GM18867 (cell line): ENCODE measurements at regions not wholly inside any gene's neighbourhood (a gene's known extent, or its start where the extent isn't known, plus 50 kb on each side); places are given as distances from the start of the nearest gene placed in this dataset.

Experiments
- ATAC-seq: cut with Tn5 transposase; IDR thresholded peaks from one replicate; pipeline ENCODE4 v1.9.1; 2021; ENCODE audit warnings: mild to moderate bottlenecking, moderate library complexity; ENCODE audit not compliant: unreplicated experiment

- ATAC-seq: no peak
These were observed 90.5 kb upstream of the MAF start for GRCh38 chr16:79691007-79691406.

- no peak for ATAC-seq
These were observed 89.6 kb upstream of the MAF start for GRCh38 chr16:79690159-79690558.

- no peak for ATAC-seq
These were observed 87.0 kb upstream of the MAF start for GRCh38 chr16:79687249-79688130.

GRCh38 chr16:79685871-79686270 lies 85.3 kb upstream of the MAF start:
- no peak for ATAC-seq

GRCh38 chr16:79679334-79679733 lies 78.8 kb upstream of the MAF start:
- ATAC-seq: no peak

- ATAC-seq: no peak
These were observed 77.4 kb upstream of the MAF start for GRCh38 chr16:79677799-79678530.

- no peak for ATAC-seq
These were observed 73.1 kb upstream of the MAF start for GRCh38 chr16:79673635-79674034.

GRCh38 chr16:79672524-79672923 lies 72.0 kb upstream of the MAF start:
- no peak for ATAC-seq

- ATAC-seq: no peak
These were observed 68.0 kb upstream of the MAF start for GRCh38 chr16:79668502-79668901.

GRCh38 chr16:79665970-79666369 lies 65.4 kb upstream of the MAF start:
- no peak for ATAC-seq

DNA sequence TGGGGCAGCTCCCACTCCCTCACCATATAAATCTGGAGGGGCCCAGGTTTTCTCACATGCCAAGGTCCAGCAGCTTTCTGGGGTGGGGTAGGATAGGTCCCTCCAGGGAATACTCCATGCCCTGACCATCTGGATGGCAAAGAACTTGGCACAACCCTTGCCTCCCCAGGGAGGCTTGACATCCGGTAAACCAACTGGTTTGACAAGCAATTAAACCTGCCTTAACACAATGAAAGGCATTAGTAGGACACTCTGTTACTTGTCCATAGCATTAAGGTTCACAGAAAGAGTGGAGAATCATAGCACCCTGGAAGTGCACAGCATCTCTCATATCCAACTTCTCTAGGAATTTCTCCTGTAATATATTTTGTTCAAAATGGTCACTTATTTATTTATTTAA lies 63.9 kb upstream of the MAF start:
- no peak for ATAC-seq

- ATAC-seq: no peak
These were observed 62.3 kb upstream of the MAF start for GRCh38 chr16:79662669-79663313.

DNA sequence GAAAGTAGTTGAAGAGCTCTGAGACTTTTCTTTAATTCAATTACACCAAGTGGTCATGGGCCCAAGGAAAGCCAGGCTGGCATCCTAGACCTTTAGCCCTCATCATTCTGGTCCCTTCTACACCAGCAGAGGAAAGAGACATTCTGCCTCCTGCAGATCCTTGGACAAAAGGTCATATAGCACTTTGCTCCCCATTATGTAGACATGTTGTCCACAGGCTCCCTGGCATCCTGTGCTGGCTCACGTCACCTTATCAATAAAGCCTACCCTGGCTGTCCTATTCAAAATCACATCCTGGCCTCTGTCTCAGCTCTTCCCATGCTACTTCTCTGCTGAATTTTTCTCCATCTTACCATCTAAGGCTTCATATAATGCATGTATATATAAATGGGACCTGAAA lies 61.6 kb upstream of the MAF start:
- no peak for ATAC-seq

DNA sequence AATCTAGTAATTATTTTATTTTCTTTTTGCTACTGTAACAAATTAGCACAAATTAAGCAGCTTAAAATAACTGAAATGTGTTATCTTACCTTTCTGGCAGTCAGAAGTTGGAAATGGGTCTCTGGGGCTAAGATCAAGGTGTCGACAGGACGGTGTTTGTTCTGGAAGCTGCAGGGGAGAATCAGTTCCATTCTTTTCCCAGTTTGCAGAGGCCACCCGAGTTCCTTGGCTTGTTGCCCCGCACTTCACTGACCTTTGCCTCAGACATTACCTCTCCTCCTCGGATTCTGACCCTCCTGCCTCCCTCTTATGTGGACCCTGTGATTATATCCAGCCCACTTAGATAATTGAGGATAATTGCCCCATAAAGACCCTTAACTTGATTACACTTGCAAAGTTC lies 61.0 kb upstream of the MAF start:
- ATAC-seq: no peak

DNA sequence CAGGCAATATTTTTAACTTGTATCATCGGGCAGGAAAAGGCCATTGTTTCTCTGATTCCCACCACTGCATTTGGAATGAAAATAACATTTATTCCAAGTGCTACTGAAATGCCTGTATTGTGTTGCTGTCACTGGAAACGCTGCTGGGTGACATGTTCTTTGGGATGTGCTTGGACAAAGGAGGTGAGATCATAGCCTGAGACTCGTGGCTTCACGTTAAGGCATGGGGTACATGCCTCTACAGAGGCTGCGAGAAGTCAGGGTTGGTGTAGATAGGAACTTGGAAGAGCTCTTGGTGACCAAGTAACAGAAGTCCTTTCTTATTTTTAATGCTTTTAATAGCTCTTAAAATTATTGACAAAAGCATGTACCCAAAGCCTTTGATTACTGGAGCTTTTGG lies 58.8 kb upstream of the MAF start:
- ATAC-seq: no peak

GRCh38 chr16:79658301-79659033 lies 57.9 kb upstream of the MAF start:
- ATAC-seq: no peak

GRCh38 chr16:79656553-79657115 lies 56.1 kb upstream of the MAF start:
- no peak for ATAC-seq

DNA sequence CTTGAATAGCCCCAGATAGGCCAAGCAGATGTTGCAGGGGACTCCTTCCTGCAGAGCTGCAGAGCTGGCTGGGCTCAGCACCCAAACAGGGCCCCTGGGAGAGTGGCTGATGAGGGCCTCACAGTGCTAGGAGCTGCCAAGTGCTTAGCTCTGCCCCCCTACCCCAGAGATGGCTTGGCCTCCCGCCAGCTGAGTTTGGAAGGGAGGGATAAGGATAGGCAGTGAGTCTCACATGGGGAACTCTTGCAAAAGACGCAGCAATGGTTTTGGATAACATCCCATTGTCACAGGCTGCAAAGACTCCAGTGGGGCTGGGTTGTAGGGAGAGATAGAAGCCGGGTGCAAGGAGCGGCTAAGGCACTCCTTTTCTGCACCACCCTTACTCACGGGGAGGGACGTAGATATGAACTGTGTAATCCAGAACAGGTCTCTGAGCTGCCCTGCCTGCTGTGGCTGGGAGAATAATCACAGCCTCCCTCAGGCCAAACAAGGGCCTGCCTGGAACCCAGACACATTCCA lies 52.9 kb upstream of the MAF start:
- no peak for ATAC-seq

DNA sequence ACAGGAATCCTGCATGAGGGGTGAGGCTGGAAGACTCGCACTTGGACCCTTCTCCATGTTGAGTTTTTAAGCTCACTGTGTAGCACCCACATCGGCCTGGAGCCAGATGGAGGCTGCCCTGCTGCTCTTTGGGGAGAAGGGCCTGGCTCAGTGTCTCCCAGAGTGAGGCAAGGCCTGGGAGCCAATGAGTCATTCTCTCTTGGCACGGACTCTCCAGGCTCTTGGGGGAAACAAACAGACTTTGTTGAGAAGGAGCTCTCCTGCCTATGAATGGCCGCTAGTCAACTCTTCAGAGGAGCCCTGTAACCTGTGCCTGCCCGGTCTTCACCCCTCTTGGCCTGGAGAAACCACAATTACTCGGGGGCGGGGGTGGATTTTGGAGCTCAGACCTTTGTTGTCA lies 50.8 kb upstream of the MAF start:
- no peak for ATAC-seq
